Stomach (tissue), 8 donors: ENCODE measurements at regions not wholly inside any gene's neighbourhood (a gene's known extent, or its start where the extent isn't known, plus 50 kb on each side); places are given as distances from the start of the nearest gene placed in this dataset.

Experiments used
- DNase-seq, 2 donors: peaks; one replicate each; pipeline versions ENCODE4 v3.0.0 to v3.0.0-alpha.2; 2013 to 2019
- H3K27ac ChIP-seq, 5 donors: fragments of 200-600 bp in 4 of 5; sonication (generic) in 4 of 5; one replicate each; pipeline ENCODE4 v1.5.1; 2013 to 2019; ENCODE audit warnings: mild to moderate bottlenecking in 1 of 5, moderate library complexity in 1 of 5
- H3K27me3 ChIP-seq, 3 donors: fragments of 200-600 bp; sonication (generic); one replicate each; pipeline ENCODE4 v1.5.1; 2017 to 2019; ENCODE audit warnings: mixed run types in 1 of 3
- H3K36me3 ChIP-seq, 4 donors: fragments of 200-600 bp; sonication (generic); 1 replicate in 3 of 4; 2 replicates in 1 of 4; pipeline ENCODE4 v1.5.1; 2016 to 2019
- H3K4me1 ChIP-seq, 4 donors: fragments of 200-600 bp; sonication (generic); one replicate each; pipeline ENCODE4 v1.5.1; 2016 to 2019
- H3K4me3 ChIP-seq, 4 donors: fragments of 200-600 bp; sonication (generic) in 3 of 4; one replicate each; pipeline ENCODE4 v1.5.1; 2016 to 2019; ENCODE audit warnings: mild to moderate bottlenecking in 1 of 4
- H3K9me3 ChIP-seq, 4 donors: fragments of 200-600 bp; sonication (generic); one replicate each; pipeline ENCODE4 v1.5.1; 2016 to 2019
- EP300 ChIP-seq: sonication (generic); formaldehyde crosslinking; IDR thresholded peaks from one replicate; pipeline ENCODE4 v1.6.1; 2017; ENCODE audit warnings: antibody characterized with exemption
- POLR2A ChIP-seq, 4 donors: fragments of 450-650 bp; IDR thresholded peaks; one replicate each; pipeline ENCODE4 v1.6.1; 2016; ENCODE audit warnings: antibody characterized with exemption in 4 of 4, control low read depth in 2 of 4, mild to moderate bottlenecking in 1 of 4, moderate library complexity in 1 of 4
- POLR2AphosphoS5 ChIP-seq, 3 donors: sonication (generic); formaldehyde crosslinking; IDR thresholded peaks; one replicate each; pipeline ENCODE4 v1.6.1; 2016; ENCODE audit warnings: antibody characterized with exemption in 3 of 3
- WGBS, 5 donors: extraction: QIAGEN DNeasy Blood & Tissue Kit in 3 of 5; methylation state at CpG; one replicate each; pipeline versions ENCODE4 v1.1.5 to v1.1.7; 2013 to 2018; 5-methylcytosine and 5-hydroxymethylcytosine counted together
- intact Hi-C: fragments of 100-400 bp; cut with DNase I; formaldehyde crosslinking; loops from one replicate; pipeline ENCODE4 v1.15.1; 2023; ENCODE audit warnings: low total_unique reads
- TF ChIP-seq, protein P1 (sequence below), 7 experiments: fragments of 450-650 bp in 4 of 7; fragments of 200-600 bp in 3 of 7; sonication (generic) in 3 of 7; IDR thresholded peaks; one replicate each; pipeline ENCODE4 v1.5.1; 2016 to 2019; ENCODE audit warnings: antibody characterized with exemption in 7 of 7, control low read depth in 2 of 7, mild to moderate bottlenecking in 1 of 7
- donor health status: healthy with polysubstance abuse.
- donor health status: Bipolar disorder and iron deficiency.
- donor health status: healthy.

DNA sequence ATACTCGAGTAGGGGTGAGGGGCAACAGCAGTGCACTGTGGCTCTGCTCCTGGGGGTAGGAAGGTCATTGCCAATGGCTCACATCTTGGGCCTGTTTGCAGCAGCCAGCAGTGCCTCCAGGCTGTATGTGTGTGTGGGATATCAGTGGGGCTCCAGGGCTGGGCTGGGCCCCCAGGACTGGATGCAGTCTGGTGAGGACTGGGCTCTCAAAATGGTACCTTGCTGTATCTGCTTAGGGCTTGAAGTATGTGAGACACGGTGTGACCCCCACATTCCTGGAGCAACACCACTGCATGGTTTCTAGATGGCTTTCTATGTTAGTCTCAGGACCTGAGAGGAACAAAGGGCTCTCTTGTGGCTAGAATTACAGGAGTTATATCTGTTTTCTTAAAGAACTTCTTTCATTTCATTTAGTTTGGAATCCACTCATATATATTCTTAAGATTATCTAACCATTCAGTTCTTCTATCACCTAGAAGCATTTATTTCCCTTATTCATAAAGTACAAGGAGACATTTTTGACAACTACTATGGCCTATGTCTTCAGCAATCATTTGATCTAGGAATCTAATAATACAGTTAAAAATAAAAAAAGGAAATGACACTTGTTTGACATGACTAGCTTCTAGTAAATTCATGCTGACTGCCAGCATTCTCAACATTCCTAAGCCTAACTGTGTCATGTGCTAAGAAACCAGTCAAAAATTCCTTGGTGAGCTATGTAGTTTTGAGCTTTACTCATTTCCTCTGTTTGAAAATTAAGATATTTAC, 443.2 kb upstream of the SEMA3A start:
- DNase-seq, result peak in 1 of 2 donors; percentile 51
- H3K27ac ChIP-seq, result no peak overlapping the region

DNA sequence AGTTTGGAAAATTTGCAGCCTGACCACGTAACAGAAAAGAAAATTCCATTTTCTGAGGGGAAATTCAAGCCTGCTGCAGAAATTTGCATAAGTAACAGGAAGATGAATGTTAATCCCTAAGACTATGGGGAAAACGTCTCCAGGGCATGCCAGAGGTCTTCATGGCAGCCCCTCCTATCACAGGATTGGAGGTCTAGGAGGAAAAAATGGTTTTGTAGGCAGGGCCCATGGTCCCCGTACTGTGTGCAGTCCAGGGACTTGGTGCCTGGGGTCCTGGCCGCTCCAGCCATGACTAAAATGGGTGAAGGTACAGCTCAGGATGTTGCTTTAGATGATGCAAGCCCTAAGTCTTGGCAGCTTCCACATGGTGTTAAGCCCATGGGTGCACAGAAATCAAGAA, 437.3 kb upstream of the SEMA3A start:
- 73 to 84% (median 80%) methylated on average over 4 of the region's 4 CpGs for WGBS, 5 donors
- Histone ChIP-seq H3K4me3 (no peak overlapping the region), H3K27ac (no peak overlapping the region), H3K9me3 (peaks cover 0 to 23% (median 11%) of the 10 kb centered on the region in 4 donors), H3K36me3 (no peaks in the 10 kb centered on the region), H3K27me3 (no peaks in the 10 kb centered on the region), H3K4me1 (no peaks in the 10 kb centered on the region)
- intact Hi-C loops, result no loop called here
- no peak for DNase-seq
- TF ChIP-seq, protein P1, sequence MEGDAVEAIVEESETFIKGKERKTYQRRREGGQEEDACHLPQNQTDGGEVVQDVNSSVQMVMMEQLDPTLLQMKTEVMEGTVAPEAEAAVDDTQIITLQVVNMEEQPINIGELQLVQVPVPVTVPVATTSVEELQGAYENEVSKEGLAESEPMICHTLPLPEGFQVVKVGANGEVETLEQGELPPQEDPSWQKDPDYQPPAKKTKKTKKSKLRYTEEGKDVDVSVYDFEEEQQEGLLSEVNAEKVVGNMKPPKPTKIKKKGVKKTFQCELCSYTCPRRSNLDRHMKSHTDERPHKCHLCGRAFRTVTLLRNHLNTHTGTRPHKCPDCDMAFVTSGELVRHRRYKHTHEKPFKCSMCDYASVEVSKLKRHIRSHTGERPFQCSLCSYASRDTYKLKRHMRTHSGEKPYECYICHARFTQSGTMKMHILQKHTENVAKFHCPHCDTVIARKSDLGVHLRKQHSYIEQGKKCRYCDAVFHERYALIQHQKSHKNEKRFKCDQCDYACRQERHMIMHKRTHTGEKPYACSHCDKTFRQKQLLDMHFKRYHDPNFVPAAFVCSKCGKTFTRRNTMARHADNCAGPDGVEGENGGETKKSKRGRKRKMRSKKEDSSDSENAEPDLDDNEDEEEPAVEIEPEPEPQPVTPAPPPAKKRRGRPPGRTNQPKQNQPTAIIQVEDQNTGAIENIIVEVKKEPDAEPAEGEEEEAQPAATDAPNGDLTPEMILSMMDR (IDR thresholded peaks at IDR 0.05), result no peak
- TF ChIP-seq EP300 (no peak), POLR2AphosphoS5 (IDR thresholded peaks at IDR 0.05) (no peak), POLR2A (IDR thresholded peaks at IDR 0.05) (no peak)

More for the DNA sequence above, 443.2 kb upstream of the SEMA3A start:
- Histone ChIP-seq H3K9me3 (peaks cover 0 to 8% (median 3%) of the 10 kb centered on the region in 4 donors), H3K4me3 (no peak overlapping the region), H3K4me1 (no peaks in the 10 kb centered on the region), H3K27me3 (no peaks in the 10 kb centered on the region), H3K36me3 (no peaks in the 10 kb centered on the region)
- intact Hi-C loops, result no loop called here
- TF ChIP-seq EP300 (no peak), POLR2AphosphoS5 (IDR thresholded peaks at IDR 0.05) (no peak)
- TF ChIP-seq, protein P1 (IDR thresholded peaks at IDR 0.05), result no peak
- 81 to 95% (median 90%) methylated on average over 2 of the region's 2 CpGs for whole genome bisulfite sequencing, 5 donors

DNA sequence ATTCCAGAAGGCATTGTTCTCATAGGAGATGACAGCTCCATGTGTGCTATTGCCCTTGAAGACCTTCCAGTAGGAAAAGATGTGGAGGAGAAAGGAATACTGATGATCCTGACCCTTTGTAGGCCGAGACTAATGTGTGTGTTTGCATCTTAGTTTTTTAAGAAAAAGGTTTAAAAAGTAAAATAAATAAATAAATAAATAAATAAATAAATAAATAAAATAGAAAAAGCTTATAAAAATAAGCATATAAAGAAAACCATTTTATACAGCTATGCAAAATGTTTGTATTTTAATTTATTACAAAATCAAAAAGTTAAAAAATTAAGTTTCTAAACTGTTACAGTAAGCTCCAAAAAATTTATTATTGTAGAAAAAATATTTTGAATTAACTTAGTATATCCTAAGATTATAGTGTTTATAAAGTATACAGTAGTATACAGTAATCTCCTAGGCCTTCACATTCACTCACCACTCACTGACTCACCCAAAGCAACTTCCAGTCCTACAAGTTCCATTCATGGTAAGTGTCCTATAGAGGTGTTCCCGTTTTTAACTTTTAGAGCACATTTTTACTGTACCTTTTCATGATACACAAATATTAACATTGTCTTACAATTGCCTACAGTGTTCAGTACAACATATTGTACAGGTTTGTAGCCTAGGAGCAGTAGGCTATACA, 435.2 kb upstream of the SEMA3A start:
- no peaks in the 10 kb centered on the region for H3K4me1 ChIP-seq
- H3K4me3 ChIP-seq, result no peak overlapping the region
- no peaks in the 10 kb centered on the region for H3K27me3 ChIP-seq
- TF ChIP-seq, protein P1 (IDR thresholded peaks at IDR 0.05), result no peak
- TF ChIP-seq POLR2AphosphoS5 (IDR thresholded peaks at IDR 0.05) (no peak), POLR2A (IDR thresholded peaks at IDR 0.05) (no peak), EP300 (no peak)
- no peak for DNase-seq
- no peak overlapping the region for H3K27ac ChIP-seq
- H3K36me3 ChIP-seq, result no peaks in the 10 kb centered on the region
- intact Hi-C loops, result no loop called here
- H3K9me3 ChIP-seq, result peaks cover 0 to 23% (median 11%) of the 10 kb centered on the region in 4 donors
- 83 to 90% (median 87%) methylated on average over 2 of the region's 2 CpGs for WGBS, 5 donors

DNA sequence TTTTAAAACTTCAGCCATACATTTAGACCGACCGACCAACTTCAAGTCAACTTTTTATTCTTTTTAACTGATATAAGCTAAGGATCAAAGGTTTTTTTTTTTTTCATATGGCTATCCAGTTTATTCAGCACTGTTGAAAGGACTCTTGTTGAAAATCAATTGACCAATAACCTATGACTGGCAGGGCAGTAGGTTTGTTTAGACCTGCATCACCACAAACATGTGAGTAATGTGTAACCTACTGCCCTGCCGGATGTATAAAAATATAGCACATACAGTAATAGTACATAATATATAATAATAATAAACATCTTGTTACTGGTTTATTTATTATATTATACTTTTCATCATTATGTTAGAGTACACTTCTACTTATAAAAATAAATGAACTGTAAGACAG, 434.6 kb upstream of the SEMA3A start:
- Histone ChIP-seq H3K4me1 (no peaks in the 10 kb centered on the region), H3K27ac (no peak overlapping the region), H3K36me3 (no peaks in the 10 kb centered on the region), H3K4me3 (no peak overlapping the region), H3K9me3 (peaks cover 0 to 23% (median 11%) of the 10 kb centered on the region in 4 donors), H3K27me3 (no peaks in the 10 kb centered on the region)
- intact Hi-C loops, result no loop called here
- no peak for DNase-seq
- TF ChIP-seq, protein P1 (IDR thresholded peaks at IDR 0.05), result no peak
- no peak for TF ChIP-seq POLR2A (IDR thresholded peaks at IDR 0.05)
- TF ChIP-seq EP300, result no peak
- no peak for TF ChIP-seq POLR2AphosphoS5 (IDR thresholded peaks at IDR 0.05)
- 93 to 98% (median 96%) methylated on average over 3 of the region's 3 CpGs for whole genome bisulfite sequencing, 5 donors
